GM19452 (cell line): ENCODE measurements at regions not wholly inside any gene's neighbourhood (a gene's known extent, or its start where the extent isn't known, plus 50 kb on each side); places are given as distances from the start of the nearest gene placed in this dataset.
"Not testable (repeated sequence)": the region's sequence is repeated elsewhere in the genome, so short reads cannot be mapped to it uniquely, and the experiment has no call there.

Source experiments
- ATAC-seq: cut with Tn5 transposase; IDR thresholded peaks from one replicate; pipeline ENCODE4 v1.9.1; 2021; ENCODE audit not compliant: unreplicated experiment

DNA sequence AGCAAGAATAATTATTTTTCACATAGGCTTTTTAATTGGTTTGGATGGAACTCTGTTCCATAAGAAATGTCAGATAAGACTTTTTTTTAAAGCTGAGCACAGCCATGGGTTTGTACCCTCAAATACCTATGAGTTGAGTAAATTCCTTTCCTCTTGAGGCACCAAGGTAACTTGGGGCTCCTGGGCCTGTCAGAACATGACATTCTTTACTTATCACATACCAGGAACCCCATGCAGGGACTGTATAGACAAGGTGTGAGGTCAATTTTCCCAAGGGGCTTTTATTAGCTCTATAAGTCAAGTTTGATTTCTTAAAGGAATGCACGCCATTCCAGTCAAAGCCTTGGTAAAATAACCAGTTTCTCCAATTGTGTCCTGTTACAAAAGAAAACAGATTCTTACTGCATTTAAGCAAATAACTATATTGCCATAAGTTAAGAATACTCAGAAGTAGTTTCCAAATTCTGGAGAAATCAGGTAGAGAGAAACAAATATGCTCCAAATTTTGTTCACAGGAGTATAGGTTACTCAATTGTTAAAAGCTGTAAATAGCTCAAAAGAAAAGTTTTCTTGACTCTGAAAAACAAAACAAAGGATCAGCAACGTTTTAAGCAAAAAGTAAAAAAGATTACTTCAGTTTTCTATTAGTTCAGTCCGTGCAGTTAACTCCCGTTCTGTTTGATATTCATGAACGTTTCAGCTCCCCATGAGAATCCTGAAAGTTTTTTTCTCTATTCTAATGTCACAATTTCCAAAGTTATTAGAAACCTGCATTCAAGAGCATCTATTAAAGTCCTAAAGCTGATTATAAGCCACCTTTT, 167.5 kb upstream of the NAMPT start:
- no peak for ATAC-seq

DNA sequence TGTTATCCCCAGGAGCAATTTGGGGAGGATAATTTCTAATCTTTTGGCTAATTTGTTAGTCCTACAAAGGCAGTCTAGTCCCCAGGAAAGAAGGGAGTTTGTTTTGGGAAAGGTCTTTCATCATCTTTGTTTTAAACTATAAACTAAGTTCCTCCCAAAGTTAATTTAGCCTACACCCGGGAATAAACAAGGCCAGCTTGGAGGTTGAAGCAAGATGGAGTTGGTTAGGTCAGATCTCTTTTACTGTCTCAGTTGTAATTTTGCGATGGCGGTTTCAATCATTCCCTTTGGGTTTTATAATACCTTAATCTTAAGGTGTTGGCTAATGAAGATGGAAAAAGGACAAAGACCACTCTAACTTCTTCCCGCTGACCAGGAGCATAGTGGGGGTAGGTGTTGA, 166.4 kb upstream of the NAMPT start:
- ATAC-seq: no peak

DNA sequence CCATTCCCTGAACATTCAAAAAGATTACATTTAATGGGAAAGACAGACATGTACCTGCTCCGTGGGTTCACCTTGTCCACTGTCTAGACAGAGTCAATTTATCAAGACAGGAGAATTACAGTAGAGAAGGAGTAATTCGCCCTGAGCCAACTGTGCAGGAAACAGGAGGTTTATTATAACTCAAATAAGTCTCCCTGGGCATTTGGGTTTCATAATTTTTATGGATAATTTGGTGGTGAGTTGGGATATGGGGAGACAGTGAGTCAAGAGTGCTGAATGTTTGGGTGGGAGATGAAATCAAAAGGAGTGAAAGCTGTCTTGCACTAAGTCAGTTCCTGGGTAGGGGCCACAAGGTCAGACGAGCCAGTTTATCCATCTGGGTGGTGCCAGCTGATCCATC, 165.9 kb upstream of the NAMPT start:
- ATAC-seq: no peak

DNA sequence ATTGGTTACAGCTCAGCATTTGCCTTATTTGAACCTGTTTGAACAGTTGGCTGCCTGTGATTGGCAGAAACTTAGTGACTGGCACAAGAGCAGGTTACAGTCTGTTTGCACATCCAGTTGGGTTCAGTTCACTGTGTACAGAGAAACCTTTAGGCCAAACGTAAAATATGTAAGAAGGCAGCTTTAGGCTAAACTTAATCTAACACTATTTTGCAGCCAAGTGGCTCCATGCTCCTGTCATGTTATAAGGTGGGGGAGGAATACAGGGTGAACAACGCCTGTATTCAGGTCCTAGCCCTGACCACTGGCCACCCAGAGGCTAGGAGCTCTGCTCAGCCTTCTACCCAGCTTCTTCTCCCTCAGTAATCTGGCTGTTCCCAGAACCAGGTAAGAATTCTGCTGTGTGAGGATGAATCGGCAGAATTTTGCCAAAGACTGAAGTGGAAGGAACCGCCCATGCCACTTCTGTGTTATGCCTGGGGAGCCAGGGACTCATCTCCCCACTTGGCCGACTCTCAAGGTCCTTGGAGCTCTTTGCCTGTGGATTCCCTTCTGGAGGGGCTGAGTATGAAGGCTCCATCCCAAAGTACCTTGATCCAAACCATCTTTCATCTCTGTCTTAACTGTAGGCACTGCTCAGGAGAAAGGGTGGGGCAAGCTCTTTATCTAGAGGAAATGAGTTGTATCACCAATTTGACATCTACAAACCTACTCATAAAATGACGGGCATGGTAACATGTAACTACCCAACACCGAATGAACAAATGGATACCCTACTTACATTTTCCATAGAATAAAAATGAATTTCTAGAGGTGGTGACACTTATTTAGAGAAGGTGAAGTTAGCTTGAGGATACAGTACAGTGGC, 164.4 kb upstream of the NAMPT start:
- ATAC-seq: no peak

DNA sequence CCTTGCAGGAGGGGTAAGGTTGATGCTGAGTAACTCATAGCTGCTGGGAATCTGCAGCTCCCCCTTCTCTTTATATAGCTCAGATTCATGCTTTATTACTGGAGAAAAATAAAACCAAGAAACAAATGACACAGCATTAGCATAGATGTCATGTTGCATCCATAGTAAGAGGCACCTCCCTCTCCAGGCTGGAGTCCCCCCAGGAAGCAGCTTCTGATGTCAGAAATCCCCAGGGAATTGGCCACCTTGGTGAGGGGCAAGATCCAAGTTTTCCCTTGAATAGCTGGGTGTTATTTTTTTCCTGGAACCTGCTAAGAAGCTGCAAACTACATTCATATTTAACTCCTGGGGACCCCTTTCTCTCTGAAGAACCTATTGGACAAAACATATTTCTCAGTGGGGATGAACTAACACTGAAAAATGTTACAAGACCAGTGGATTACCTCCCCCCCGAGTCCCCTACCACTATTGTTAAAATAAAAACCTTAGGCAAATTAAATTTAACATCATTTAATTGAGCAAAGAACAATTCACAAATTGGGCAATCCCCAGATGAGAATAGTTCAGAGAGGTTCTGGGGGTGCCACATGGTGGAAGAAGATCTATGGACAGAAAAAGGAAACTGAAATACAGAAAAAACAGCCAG, 163.7 kb upstream of the NAMPT start:
- no peak for ATAC-seq

DNA sequence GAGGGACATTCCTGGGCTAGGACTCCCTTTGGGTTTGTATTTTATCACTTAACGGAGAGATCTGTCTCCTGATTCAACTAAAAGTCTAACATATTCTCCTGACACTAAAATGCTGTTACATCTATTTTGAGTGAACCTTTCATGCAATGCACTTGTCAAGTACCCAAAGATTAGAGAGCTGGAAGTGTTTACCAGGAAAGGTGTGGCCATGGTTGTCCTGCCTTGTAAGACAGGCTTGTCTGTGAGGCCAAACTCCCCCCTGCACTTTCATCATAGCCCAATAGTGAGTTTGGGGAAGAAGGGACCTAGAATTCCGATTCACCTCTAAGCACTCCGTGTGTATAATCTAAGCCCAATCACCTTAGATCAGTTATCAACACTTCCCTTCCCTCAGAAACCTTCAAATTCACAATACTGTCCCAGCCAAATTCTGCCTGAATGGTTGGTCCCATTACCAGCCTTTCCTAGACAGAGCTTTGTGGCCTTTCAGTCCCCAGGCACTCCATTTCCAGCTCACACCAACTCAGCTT, 162.6 kb upstream of the NAMPT start:
- no peak for ATAC-seq

DNA sequence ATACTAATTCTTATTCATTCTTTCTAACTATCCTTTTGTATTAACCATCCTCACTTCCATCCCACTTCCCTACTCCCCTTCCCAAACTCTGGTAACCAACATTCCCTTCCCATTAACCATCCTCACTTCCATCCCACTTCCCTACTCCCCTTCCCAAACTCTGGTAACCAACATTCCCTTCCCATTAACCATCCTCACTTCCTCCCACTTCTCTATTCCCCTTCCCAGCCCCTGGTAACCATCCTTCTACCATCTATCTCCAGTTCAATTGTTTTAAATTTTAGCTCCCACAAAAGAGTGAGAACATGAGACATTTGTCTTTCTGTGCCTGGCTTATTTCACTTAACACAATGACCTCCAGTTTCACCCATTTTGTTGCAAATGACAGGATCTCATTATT, 160.6 kb upstream of the NAMPT start:
- ATAC-seq: not testable (repeated sequence)

DNA sequence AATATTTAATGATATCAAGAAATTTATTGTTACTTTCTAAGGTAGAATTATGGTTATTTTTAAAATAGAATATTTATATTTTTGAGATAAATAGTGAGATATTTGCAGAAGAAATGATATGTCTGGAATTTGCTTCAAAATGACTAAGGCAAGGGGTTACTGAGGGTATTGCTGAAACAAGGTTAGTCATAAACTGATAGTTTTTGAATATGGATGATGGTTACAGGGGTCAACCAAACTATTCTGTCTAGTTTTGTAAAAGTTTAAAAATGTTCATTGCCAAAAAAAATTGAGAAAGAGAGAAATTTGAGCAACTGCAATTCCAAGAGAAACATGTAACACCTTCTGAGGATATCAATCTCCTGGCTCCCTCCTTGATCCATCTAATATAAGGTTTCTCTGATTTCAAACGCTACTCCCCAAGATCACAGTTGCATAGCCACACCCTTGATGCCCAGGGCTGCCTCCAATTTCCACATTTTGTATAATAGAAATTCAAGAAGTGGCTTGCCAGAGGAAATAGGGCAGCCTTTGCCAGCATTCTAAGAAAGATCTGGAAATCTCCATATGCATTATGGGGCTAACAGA, 159.4 kb upstream of the NAMPT start:
- no peak for ATAC-seq

DNA sequence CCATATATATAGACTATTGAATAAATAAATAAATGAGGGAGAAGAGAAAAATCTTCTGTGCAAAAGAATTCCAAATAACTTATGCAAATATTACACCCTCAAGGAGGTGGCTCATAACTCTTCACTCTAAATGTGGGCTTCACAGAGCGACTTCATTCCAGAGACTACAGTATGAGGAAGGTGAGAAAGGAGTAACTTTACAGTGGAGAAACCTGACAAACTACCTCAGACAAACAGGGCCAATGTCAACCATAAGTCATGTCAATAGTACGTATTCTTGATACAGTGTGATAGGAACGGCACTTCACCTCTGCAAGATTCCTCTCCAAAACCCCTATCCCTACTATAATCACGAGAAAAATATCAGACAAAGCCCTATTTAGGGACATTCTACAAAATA, 158.4 kb upstream of the NAMPT start:
- no peak for ATAC-seq

DNA sequence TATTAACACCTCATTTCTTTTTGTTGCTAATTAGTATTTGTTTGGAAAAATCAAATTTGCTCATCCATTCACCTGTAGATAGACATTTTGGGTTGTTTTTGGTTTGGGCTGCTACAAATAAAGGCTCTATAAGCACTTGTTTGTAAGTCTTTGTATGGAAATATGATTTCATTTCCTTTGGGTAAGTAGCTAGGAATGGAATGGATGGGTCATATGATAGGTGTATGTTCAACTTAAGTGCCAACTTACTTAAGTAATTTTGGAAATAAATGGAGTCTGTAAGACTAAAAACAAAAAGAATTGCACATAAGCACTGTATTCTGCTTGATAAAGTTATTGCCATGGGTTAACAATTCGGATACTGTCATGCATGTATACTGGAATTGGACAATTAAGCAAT, 157.7 kb upstream of the NAMPT start:
- ATAC-seq: no peak

DNA sequence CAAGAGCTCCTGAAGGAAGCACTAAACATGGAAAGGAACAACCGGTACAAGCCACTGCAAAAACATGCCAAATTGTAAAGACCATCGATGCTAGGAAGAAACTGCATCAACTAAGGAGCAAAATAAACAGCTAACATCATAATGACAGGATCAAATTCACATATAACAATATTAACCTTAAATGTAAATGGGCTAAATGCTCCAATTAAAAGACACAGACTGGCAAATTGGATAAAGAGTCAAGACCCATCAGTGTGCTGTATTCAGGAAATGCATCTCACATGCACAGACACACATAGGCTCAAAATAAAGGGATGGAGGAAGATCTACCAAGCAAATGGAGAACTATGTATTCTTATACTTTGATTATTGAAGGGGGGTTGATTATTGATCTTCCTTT, 156.6 kb upstream of the NAMPT start:
- ATAC-seq: not testable (repeated sequence)

DNA sequence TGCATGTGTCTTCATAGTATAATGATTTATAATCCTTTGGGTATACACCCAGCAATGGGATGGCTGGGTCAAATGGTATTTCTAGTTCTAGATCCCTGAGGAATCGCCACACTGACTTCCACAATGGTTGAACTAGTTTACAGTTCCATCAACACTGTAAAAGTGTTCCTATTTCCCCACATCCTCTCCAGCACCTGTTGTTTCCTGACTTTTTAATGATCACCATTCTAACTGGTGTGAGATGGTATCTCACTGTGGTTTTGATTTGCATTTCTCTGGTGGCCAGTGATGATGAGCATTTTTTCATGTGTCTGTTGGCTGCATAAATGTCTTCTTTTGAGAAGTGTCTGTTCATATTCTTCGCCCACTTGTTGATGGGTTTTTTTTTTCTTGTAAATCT, 152.2 kb upstream of the NAMPT start:
- not testable (repeated sequence) for ATAC-seq

DNA sequence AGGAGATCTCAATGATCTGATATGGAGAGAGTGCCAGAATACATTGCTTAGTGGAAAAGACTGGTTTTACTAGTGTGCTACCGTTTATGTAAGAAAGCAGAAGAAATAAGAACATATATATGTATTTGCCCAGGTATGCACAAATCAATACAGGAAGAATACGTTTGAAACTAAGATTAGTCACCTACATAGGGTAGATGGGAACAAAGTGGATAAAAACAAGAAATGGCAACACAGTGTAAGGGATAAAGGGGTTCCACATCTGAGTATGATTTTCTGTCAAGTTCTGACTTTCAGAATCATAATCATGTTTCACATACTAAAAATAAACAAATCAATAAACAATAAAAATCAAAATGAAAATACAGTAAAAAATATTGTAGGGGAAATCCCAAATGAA, 148.6 kb upstream of the NAMPT start:
- no peak for ATAC-seq

DNA sequence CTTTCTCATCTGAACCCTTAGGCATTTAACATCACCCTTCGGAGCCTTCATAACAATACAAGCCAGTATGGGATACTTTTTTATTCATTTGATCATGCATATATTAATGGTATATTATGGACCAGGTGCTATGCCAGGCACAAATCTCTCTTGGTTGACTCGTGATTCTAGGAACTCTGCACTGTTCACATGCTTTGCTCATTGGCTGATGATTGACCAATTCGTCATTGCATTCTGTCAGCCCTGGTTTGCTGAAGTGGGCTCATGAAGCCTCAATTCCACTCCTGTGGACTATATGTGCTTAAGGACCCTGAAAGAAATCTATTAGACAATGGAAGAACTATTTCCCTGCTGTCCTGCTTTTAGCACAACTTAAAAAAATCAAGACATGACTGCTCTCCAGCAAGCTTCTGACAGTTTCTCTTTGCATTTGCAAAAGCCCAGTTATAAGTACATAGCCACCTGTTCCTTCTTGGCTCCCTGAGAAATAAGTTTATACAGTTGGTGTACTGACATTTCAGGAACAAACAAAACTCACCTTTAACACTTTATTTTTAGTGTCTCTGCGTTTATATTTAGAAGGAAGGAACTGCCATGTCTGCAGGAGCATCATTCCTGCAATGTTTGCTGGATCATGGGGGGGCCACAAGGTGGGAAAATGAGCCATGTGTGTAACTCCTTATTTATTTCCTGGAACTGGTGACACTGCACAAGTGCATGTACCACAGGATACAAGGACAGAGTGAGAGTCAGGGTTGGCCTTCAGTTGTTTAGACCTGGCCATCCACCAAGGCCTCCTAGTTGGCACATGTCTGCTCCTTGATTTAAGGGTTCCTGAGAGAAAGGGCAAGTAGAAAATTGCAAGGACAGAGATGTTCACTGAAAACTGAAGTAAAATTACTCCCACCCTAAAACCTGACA, 146.0 kb upstream of the NAMPT start:
- no peak for ATAC-seq

DNA sequence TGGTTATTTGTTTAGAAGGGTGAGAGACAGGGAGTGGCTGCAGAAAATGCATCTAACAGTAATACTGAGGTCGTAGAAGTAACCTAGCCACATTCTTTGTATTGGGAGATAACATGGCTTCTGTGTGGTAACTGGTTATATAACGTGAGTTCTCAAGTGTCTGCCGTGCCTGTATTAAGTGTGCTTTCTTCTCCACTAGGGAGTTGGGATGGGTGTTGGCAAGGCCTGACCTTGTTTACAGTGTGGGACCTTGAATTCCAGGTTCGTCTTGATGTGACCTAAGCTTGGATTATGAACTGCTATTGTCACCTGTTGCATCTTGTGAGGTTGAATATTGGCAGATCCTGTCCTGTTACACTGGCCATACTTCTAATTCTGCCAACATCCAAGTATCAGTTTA, 145.3 kb upstream of the NAMPT start:
- no peak for ATAC-seq

DNA sequence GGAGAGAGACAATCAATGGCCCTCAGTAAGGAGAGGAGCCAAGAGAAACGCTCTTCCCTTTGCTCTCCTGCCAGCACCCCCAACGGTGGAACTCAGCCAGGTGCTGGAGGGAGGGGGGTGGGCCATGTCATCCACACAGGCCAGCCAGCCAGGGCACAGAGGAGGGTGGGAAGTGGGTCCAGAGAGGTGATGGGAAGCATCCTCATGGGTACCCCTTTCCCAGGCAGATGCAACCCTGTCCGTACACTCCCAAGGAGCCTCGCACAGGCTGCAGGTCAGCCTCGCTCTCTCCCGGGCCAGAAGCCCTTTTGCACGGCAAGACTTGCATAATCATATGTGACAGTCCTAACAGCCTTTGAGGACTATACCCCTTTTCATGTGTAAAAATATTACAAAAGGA, 142.0 kb upstream of the NAMPT start:
- no peak for ATAC-seq

DNA sequence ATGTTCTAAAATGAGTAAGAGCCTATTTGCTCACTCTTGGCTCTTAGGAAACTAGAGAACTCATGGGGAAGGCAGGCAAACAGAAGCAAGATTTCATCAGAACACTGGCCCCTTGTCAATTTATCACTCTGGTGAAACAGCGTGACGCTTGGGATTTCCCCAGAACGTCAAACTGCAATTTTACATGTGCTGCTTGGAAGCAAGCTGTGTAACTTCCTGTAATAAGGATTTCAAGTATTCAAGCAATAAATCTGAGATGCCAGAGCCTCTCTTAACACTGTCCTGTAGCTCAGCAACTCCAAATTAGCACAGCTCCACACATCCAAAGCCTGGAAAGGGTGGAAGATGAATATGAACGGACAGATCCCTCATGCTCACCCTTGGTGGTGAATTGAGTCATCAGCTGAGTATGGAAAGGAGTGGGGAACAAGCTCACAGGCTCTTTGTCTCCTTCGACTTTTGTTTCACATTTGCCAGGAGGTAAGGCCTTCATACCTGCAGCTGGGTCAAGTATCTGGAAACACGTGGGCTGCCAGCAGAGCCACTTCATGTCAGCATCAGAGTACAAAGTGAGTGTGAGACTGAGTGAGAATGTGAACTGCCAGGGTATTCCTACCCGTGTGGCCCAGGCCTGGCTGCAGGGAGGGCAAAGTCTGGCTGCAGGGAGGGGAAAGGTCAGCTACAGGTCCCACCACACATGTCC, 140.4 kb upstream of the NAMPT start:
- peak; percentile 87 for ATAC-seq

DNA sequence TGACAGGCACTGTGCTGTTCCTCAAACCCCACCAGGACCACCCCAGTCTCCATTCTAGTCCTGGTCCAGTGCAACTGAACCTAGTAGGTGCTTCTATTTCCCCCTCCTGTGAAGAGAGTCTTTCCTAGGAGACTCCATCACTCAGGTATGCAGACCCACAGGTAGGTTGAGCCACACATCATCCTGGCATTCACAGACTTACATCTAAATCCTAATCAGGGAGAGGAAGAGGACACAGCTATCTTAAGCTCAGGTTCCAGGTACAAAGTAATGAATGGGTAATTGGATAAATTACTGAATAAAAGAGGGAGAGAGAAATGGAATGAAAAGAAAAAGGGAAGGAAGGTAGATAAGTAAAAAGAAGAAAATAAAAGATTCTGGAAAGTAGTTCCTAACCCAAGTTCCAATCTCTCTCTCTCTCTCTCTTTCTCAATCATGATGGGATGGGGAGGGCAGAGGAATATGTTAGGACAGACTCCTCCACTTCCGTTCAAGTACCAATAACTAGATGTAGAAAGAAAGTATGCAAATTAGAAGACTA, 139.8 kb upstream of the NAMPT start:
- ATAC-seq: no peak

DNA sequence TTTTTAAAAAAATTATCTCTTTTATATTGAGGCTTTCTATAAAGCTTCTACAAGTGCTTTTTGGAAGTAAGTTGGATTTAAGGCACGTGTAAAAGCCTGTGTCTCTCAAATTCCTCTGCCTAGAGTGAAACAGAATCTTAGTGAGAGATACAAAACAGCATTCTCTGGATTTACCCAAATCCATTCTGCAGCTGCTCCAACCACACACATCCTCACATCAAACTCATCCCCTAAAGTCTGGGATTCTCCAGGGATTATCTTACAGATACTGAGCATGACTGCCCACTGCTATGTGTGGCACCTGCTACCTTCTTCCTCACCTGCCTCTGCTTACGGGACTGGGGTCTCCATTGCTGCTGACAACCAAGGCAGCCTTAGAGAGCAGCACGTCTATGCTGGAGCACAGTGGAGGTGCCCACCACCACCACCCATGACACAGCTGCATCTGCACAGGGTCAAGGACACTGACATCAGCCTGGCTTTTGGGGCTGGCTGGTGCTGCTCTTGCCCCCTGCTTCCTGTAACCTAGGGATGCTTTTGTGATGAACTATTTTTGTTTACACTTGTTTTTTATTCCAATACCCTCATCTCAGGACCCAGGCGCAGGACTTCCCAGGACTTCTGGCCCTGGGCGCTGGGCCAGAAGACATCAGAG, 139.2 kb upstream of the NAMPT start:
- ATAC-seq: no peak
